GM12874 (cell line): ENCODE measurements at regions not wholly inside any gene's neighbourhood (a gene's known extent, or its start where the extent isn't known, plus 50 kb on each side); places are given as distances from the start of the nearest gene placed in this dataset.

ENCODE experiments used
- TF ChIP-seq, protein P1 (sequence below): IDR thresholded peaks from 2 replicates; pipeline ENCODE4 v1.5.1; 2011; ENCODE audit warnings: low read depth, mild to moderate bottlenecking, control low read depth, low read length, moderate library complexity; ENCODE audit not compliant: insufficient read depth

DNA sequence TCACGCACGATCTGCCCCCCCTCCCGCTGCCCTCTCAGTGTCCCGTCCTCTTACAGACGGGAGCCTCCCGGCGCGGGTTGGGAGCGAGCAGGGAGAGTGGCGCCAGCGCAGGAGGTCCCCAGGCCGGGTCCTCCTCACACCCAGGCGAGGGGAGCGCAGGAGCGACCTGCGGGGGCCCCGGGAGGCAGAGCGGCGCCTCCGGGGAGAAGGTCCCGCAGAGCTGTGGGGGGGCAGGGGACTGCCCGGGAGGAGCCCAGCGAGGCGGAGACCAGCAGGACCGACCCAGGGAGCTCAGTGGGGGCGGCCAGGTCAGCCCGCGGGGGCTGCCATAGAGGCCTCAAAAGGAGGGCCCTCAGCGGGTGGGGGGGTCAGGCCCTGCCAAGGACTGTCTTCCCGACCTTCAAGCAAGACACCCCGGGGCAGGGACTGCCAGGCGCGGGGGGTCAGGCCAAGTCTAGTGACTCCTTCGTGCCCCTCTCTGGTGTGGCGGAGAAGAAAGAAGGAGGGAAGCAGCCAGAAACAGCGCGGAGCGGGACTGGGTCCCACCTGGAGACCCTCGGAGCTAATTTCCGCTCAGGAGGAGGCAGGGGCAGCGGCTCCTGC lies 123.3 kb upstream of the ERCC6L2 start:
- TF ChIP-seq, protein P1, sequence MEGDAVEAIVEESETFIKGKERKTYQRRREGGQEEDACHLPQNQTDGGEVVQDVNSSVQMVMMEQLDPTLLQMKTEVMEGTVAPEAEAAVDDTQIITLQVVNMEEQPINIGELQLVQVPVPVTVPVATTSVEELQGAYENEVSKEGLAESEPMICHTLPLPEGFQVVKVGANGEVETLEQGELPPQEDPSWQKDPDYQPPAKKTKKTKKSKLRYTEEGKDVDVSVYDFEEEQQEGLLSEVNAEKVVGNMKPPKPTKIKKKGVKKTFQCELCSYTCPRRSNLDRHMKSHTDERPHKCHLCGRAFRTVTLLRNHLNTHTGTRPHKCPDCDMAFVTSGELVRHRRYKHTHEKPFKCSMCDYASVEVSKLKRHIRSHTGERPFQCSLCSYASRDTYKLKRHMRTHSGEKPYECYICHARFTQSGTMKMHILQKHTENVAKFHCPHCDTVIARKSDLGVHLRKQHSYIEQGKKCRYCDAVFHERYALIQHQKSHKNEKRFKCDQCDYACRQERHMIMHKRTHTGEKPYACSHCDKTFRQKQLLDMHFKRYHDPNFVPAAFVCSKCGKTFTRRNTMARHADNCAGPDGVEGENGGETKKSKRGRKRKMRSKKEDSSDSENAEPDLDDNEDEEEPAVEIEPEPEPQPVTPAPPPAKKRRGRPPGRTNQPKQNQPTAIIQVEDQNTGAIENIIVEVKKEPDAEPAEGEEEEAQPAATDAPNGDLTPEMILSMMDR, result no peak

GRCh38 chr9:95751520-95751790 lies 124.0 kb upstream of the ERCC6L2 start:
- TF ChIP-seq, protein P1, result no peak

- TF ChIP-seq, protein P1, result no peak
Measured at GRCh38 chr9:95750725-95751519, 124.6 kb upstream of the ERCC6L2 start.

- TF ChIP-seq, protein P1, result no peak
Measured at GRCh38 chr9:95749493-95749892, 126.0 kb upstream of the ERCC6L2 start.

- TF ChIP-seq, protein P1, result no peak
Measured at GRCh38 chr9:95746408-95747180, 128.9 kb upstream of the ERCC6L2 start.

GRCh38 chr9:95742821-95743220 lies 132.7 kb upstream of the ERCC6L2 start:
- TF ChIP-seq, protein P1, result no peak

DNA sequence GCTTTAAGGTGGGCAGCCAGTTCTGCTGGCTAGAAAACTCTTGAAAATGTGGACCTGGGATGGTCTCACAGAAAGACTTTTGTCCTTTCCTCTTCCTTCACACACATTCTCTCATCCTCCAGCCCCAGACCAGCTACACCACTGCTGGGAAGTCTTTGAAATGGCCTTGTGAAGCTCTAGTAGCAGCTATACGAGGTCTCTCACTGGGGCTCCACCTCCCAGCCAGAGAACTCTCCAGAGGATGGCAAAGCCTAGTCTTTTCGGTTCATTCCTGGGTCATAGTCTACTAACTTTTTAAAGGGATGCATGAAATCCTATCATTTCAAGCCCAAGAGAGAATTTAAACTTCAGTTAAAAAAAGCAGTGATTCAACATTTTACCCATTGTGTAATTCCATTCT lies 133.9 kb upstream of the ERCC6L2 start:
- TF ChIP-seq, protein P1, result no peak
